HEK293 (cell line): ENCODE measurements at regions not wholly inside any gene's neighbourhood (a gene's known extent, or its start where the extent isn't known, plus 50 kb on each side); places are given as distances from the start of the nearest gene placed in this dataset.
"Not testable (repeated sequence)": the region's sequence is repeated elsewhere in the genome, so short reads cannot be mapped to it uniquely, and the experiment has no call there.

ENCODE experiments used
- CTCF ChIA-PET: fragments of 350-600 bp; formaldehyde crosslinking; extraction: SDS; loops from one replicate; lab custom pipeline; 2021; ENCODE audit warnings: antibody characterized with exemption; lab: Yijun Ruan, JAX
- POLR2A ChIA-PET: fragments of 300-600 bp; formaldehyde crosslinking; extraction: SDS; loops from one replicate; lab custom pipeline; 2020; ENCODE audit warnings: antibody characterized with exemption, inconsistent platforms; lab: Yijun Ruan, JAX
- H3K27ac ChIP-seq: fragments of 200-500 bp; sonication (Bioruptor generic); 2 replicates; pipeline ENCODE4 v1.5.1; 2014; ENCODE audit warnings: low read depth, low read length, control low read depth, inconsistent platforms; ENCODE audit errors: extremely low read depth
- H3K36me3 ChIP-seq, 2 experiments: fragments of 200-500 bp in 1 of 2; sonication (Bioruptor generic) in 1 of 2; 1 replicate in 1 of 2; 2 replicates in 1 of 2; pipeline ENCODE4 v1.5.1; 2014 to 2017; ENCODE audit warnings: inconsistent platforms in 2 of 2, low read length in 2 of 2; ENCODE audit not compliant: control insufficient read depth in 2 of 2, insufficient read depth in 1 of 2
- H3K4me1 ChIP-seq: fragments of 200-500 bp; sonication (Bioruptor generic); 2 replicates; pipeline ENCODE4 v1.5.1; 2014; ENCODE audit warnings: mild to moderate bottlenecking, low read length, inconsistent platforms; ENCODE audit not compliant: control insufficient read depth, insufficient read depth
- H3K4me3 ChIP-seq: 2 replicates; pipeline ENCODE4 v1.5.1; 2011; ENCODE audit warnings: low read depth, mild to moderate bottlenecking, control low read depth, low read length, moderate library complexity
- H3K9me3 ChIP-seq: fragments of 200-500 bp; sonication (Bioruptor generic); 2 replicates; pipeline ENCODE4 v1.5.1; 2014; ENCODE audit warnings: low read depth, low read length, inconsistent platforms; ENCODE audit not compliant: control insufficient read depth, insufficient read depth
- EGR2 ChIP-seq: fragments of 450-650 bp; formaldehyde crosslinking; IDR thresholded peaks from 2 replicates; pipeline ENCODE4 v1.5.1; 2016; ENCODE audit warnings: low read depth, missing biosample characterization, missing genetic modification characterization
- HOXD13 ChIP-seq: sonication (generic); formaldehyde crosslinking; IDR thresholded peaks from 2 replicates; pipeline ENCODE4 v1.8.0; 2022; ENCODE audit warnings: missing genetic modification reagents, borderline replicate concordance
- KLF16 ChIP-seq: fragments of 450-650 bp; formaldehyde crosslinking; IDR thresholded peaks from 2 replicates; pipeline ENCODE4 v1.5.1; 2017; ENCODE audit warnings: missing biosample characterization, missing genetic modification characterization
- RBAK ChIP-seq: fragments of 450-650 bp; formaldehyde crosslinking; IDR thresholded peaks from 2 replicates; pipeline ENCODE4 v1.5.1; 2016; ENCODE audit warnings: missing biosample characterization, missing genetic modification characterization
- SCRT2 ChIP-seq: fragments of 450-650 bp; formaldehyde crosslinking; IDR thresholded peaks from 2 replicates; pipeline ENCODE4 v1.5.1; 2016; ENCODE audit warnings: missing biosample characterization, missing genetic modification characterization
- ZEB2 ChIP-seq: fragments of 450-650 bp; formaldehyde crosslinking; IDR thresholded peaks from 2 replicates; pipeline ENCODE4 v1.5.1; 2016; ENCODE audit warnings: missing biosample characterization, missing genetic modification characterization
- ZFP3 ChIP-seq: fragments of 450-650 bp; formaldehyde crosslinking; IDR thresholded peaks from 2 replicates; pipeline ENCODE4 v1.5.1; 2016; ENCODE audit warnings: low read depth, missing biosample characterization, missing genetic modification characterization
- ZNF10 ChIP-seq: fragments of 450-650 bp; formaldehyde crosslinking; IDR thresholded peaks from 2 replicates; pipeline ENCODE4 v1.5.1; 2017; ENCODE audit warnings: missing biosample characterization, missing genetic modification characterization
- ZNF138 ChIP-seq: fragments of 450-650 bp; formaldehyde crosslinking; IDR thresholded peaks from 2 replicates; pipeline ENCODE4 v1.5.1; 2016; ENCODE audit warnings: missing biosample characterization, missing genetic modification characterization, borderline replicate concordance
- ZNF175 ChIP-seq: fragments of 450-650 bp; formaldehyde crosslinking; IDR thresholded peaks from 2 replicates; pipeline ENCODE4 v1.5.1; 2016; ENCODE audit warnings: missing biosample characterization, missing genetic modification characterization
- ZNF24 ChIP-seq: fragments of 450-650 bp; formaldehyde crosslinking; IDR thresholded peaks from 2 replicates; pipeline ENCODE4 v1.5.1; 2016; ENCODE audit warnings: missing biosample characterization, missing genetic modification characterization
- ZNF335 ChIP-seq: fragments of 450-650 bp; formaldehyde crosslinking; conservative IDR thresholded peaks from 2 replicates; pipeline ENCODE4 v1.5.1; 2016; ENCODE audit warnings: missing biosample characterization, missing genetic modification characterization
- ZNF391 ChIP-seq: fragments of 450-650 bp; formaldehyde crosslinking; IDR thresholded peaks from 2 replicates; pipeline ENCODE4 v1.5.1; 2016; ENCODE audit warnings: low read depth, missing biosample characterization, missing genetic modification characterization, borderline replicate concordance
- ZNF501 ChIP-seq: fragments of 450-650 bp; formaldehyde crosslinking; IDR thresholded peaks from 2 replicates; pipeline ENCODE4 v1.5.1; 2016; ENCODE audit warnings: missing biosample characterization, missing genetic modification characterization
- ZNF521 ChIP-seq: fragments of 450-650 bp; formaldehyde crosslinking; IDR thresholded peaks from 2 replicates; pipeline ENCODE4 v1.5.1; 2017; ENCODE audit warnings: missing biosample characterization, mild to moderate bottlenecking, missing genetic modification characterization
- ZNF529 ChIP-seq: fragments of 450-650 bp; formaldehyde crosslinking; IDR thresholded peaks from 2 replicates; pipeline ENCODE4 v1.5.1; 2017; ENCODE audit warnings: missing genetic modification characterization, missing biosample characterization; ENCODE audit not compliant: insufficient replicate concordance
- ZNF555 ChIP-seq: fragments of 450-650 bp; formaldehyde crosslinking; conservative IDR thresholded peaks from 2 replicates; pipeline ENCODE4 v1.5.1; 2017; ENCODE audit warnings: missing biosample characterization, mild to moderate bottlenecking, missing genetic modification characterization, inconsistent platforms
- ZNF596 ChIP-seq: fragments of 450-650 bp; IDR thresholded peaks from 2 replicates; pipeline ENCODE4 v1.5.0; 2018; ENCODE audit warnings: missing biosample characterization, mild to moderate bottlenecking, missing genetic modification characterization, moderate library complexity
- ZNF623 ChIP-seq: fragments of 450-650 bp; formaldehyde crosslinking; IDR thresholded peaks from 2 replicates; pipeline ENCODE4 v1.5.1; 2016; ENCODE audit warnings: missing biosample characterization, missing genetic modification characterization
- ZNF658 ChIP-seq: fragments of 450-650 bp; formaldehyde crosslinking; IDR thresholded peaks from 2 replicates; pipeline ENCODE4; 2016; ENCODE audit warnings: missing biosample characterization, missing genetic modification characterization
- ZNF660 ChIP-seq: fragments of 450-650 bp; IDR thresholded peaks from 2 replicates; pipeline ENCODE4 v1.5.1; 2018; ENCODE audit warnings: missing biosample characterization, mild to moderate bottlenecking, missing genetic modification characterization
- ZNF664 ChIP-seq: fragments of 450-650 bp; formaldehyde crosslinking; IDR thresholded peaks from 2 replicates; pipeline ENCODE4 v1.5.1; 2016; ENCODE audit warnings: missing biosample characterization, missing genetic modification characterization
- ZNF777 ChIP-seq: fragments of 450-650 bp; formaldehyde crosslinking; IDR thresholded peaks from 2 replicates; pipeline ENCODE4 v1.5.1; 2017; ENCODE audit warnings: missing biosample characterization, missing genetic modification characterization, borderline replicate concordance
- TF ChIP-seq, protein P1 (sequence below): fragments of 450-650 bp; formaldehyde crosslinking; IDR thresholded peaks from 2 replicates; pipeline ENCODE4 v1.5.1; 2016; ENCODE audit warnings: missing biosample characterization, missing genetic modification characterization

DNA sequence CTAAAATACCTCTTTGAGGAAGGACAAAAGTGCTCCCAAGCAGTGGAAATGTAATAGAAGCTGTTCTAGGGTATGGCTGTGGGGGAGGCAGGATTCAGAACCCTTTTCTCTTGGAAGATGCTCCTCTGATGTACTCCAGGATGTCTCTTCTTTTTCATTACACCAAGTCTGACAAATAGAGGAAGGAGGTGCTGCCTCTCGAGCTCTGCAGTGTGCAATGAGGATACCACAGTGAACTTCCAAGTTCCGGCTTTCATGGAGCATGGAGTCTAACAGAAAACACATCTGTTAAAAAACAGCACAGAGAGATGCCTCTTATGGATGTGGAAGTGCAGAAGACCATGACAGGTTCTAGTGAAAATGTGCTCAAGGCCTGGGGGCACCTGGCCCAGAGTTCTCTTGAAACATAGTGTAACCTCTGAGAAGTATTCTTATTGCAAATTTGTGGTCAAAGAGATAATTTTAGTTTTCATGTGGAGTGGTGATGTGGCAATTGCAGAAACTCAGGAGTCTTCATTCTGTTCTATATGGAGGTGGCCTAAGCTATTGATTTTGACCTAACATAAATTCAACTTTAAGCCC is 362.0 kb upstream of the CITED2 start:
- TF ChIP-seq ZFP3 (tag by site-specific recombination) (no peak), ZNF777 (tag by site-specific recombination) (no peak)
- Histone ChIP-seq H3K36me3 (no peaks in the 10 kb centered on the region), H3K4me1 (no peaks in the 10 kb centered on the region), H3K4me3 (no peak overlapping the region), H3K27ac (no peak overlapping the region), H3K9me3 (no peaks in the 10 kb centered on the region)
- CTCF ChIA-PET = no interaction called here
- POLR2A ChIA-PET = no interaction called here

DNA sequence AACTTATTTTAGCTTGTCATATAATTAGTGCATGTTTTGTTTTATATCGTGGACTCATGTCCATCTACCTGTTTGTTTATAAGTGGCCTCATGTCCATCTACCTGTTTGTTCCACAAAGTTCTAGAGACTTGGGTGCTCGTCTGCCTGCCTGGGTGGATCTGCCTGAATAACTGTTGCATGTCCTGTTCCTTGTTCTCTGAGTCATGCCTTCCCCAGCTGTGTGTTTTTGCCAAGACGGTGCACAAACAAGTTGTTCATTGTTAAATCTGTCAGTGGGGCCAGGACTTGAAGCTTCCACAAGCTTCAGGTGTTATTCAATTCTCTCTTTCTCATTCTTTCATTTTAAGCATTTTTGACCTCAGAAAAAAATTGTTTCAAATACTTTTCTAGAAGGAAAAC is 358.0 kb upstream of the CITED2 start:
- Histone ChIP-seq H3K27ac (no peak overlapping the region), H3K4me3 (no peak overlapping the region), H3K9me3 (no peaks in the 10 kb centered on the region), H3K36me3 (no peaks in the 10 kb centered on the region), H3K4me1 (no peaks in the 10 kb centered on the region)
- POLR2A ChIA-PET = interaction anchor here (1.1 kb wide), 1 partner anchor 358 kb away, joined by 6 read pairs; the partner anchor contains the start of gene CITED2
- CTCF ChIA-PET = interaction anchor here (0.8 kb wide), 1 partner anchor 518 kb away, joined by 3 read pairs; no protein-coding TSS in a partner anchor
- TF ChIP-seq ZEB2 (tag by site-specific recombination) (no peak), SCRT2 (tag by site-specific recombination) (peak; percentile 52; the same call in 1 of the 2 replicates)

DNA sequence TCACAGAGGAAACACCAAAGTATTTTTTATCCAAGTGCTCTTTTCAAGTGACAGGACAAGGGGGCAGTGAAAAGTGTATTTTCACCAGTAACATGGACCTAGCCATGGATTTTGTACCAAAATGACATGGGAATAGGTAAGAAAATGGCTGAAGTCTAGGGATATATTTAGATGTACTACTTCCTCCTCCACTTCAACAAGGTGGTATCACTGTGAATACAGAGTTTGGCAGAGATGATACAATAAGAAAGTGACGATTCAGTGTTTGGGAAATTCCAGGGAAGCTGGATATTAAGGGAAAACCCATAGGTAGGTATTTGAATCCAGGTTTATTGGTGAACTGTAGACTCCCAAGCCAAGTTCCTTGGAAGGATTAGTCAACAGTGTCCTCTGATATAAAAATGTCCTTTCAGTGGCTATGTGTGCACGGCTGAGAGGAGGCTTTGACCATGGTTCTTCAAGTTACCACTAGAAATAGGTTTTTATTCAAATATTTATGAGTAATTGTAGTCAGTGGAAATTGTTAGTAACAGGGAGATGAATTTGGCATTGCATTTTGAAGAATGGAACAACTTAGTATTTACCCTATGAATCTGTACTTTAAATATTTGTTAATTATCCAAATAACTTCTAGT is 356.0 kb upstream of the CITED2 start:
- no peak overlapping the region for H3K4me3 ChIP-seq
- no peaks in the 10 kb centered on the region for H3K36me3 ChIP-seq
- ChIA-PET CTCF (interaction anchor here (0.6 to 0.7 kb wide), 2 partner anchors 26 to 1221 kb away, joined by 3 read pairs; no protein-coding TSS in a partner anchor), POLR2A (interaction anchor here (0.7 kb wide), 1 partner anchor 948 kb away, joined by 3 read pairs; no protein-coding TSS in a partner anchor)
- TF ChIP-seq ZNF335 (tag by site-specific recombination) (no peak), HOXD13 (CRISPR knock-in tag) (no peak), EGR2 (tag by site-specific recombination) (no peak), ZNF521 (no peak), ZNF501 (tag by site-specific recombination) (no peak), ZNF623 (tag by site-specific recombination) (no peak), ZNF24 (tag by site-specific recombination) (no peak), RBAK (no peak), ZNF138 (tag by site-specific recombination) (no peak), ZNF391 (tag by site-specific recombination) (no peak)
- H3K27ac ChIP-seq = no peak overlapping the region
- no peaks in the 10 kb centered on the region for H3K4me1 ChIP-seq
- H3K9me3 ChIP-seq = no peaks in the 10 kb centered on the region

DNA sequence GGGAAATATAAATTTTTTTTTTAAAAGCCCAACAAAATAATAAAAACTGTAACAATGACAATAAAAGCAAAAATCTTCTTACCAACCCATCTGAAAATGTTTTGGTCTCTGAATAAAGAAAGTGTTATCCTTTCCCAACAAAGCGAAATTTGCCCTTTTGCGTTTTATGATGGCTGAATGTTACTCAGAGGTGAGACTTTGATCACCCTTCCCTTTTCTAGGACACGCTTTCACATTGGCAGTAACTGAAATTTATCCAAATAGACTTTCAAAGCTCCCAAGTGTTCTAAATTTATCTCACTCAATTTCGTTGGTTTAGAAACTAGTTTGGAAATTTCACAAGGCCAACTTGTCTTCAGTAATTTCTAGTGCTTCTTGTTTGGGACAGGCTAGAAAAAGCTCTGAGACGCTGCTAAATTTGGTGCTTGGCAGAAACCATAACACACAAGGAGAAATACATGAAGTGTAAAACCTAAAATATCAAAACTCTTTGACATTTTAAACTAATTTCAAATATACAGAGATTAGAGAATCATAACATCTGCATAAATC is 354.5 kb upstream of the CITED2 start:
- POLR2A ChIA-PET = no interaction called here

DNA sequence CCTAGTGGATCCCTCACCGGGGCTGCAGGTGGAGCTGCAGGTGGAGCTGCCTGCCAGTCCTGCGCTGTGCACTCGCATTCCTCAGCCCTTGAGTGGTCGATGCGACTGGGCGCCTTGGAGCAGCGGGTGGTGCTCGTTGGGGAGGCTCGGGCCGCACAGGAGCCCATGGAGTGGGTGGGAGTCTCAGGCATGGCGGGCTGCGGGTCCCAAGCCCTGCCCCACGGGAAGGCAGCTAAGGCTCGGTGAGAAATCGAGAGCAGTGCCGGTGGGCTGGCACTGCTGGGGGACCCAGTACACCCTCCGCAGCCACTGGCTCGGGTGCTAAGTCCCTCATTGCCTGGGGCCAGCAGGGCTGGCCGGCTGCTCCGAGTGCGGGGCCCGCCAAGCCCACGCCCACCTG is 351.8 kb upstream of the CITED2 start:
- ChIA-PET POLR2A (interaction anchor here (1.5 kb wide), 1 partner anchor 351 kb away, joined by 4 read pairs; no protein-coding TSS in a partner anchor), CTCF (interaction anchor here (0.6 kb wide), 1 partner anchor 254 kb away, joined by 3 read pairs; no protein-coding TSS in a partner anchor)
- not testable (repeated sequence) for H3K27ac ChIP-seq, H3K9me3 ChIP-seq, H3K4me1 ChIP-seq, H3K4me3 ChIP-seq, H3K36me3 ChIP-seq

More for the DNA sequence above, 354.5 kb upstream of the CITED2 start:
- CTCF ChIA-PET = interaction anchor here (0.6 kb wide), 1 partner anchor 1293 kb away, joined by 3 read pairs; no protein-coding TSS in a partner anchor
- Histone ChIP-seq H3K36me3 (no peaks in the 10 kb centered on the region), H3K4me3 (no peak overlapping the region), H3K27ac (no peak overlapping the region), H3K4me1 (no peaks in the 10 kb centered on the region), H3K9me3 (no peaks in the 10 kb centered on the region)
- no peak for TF ChIP-seq ZNF658
- TF ChIP-seq ZNF660 = no peak
- no peak for TF ChIP-seq ZNF596 (tag by site-specific recombination)
- no peak for TF ChIP-seq ZNF529 (tag by site-specific recombination)
- TF ChIP-seq ZNF175 (tag by site-specific recombination) = no peak
- TF ChIP-seq, protein P1, sequence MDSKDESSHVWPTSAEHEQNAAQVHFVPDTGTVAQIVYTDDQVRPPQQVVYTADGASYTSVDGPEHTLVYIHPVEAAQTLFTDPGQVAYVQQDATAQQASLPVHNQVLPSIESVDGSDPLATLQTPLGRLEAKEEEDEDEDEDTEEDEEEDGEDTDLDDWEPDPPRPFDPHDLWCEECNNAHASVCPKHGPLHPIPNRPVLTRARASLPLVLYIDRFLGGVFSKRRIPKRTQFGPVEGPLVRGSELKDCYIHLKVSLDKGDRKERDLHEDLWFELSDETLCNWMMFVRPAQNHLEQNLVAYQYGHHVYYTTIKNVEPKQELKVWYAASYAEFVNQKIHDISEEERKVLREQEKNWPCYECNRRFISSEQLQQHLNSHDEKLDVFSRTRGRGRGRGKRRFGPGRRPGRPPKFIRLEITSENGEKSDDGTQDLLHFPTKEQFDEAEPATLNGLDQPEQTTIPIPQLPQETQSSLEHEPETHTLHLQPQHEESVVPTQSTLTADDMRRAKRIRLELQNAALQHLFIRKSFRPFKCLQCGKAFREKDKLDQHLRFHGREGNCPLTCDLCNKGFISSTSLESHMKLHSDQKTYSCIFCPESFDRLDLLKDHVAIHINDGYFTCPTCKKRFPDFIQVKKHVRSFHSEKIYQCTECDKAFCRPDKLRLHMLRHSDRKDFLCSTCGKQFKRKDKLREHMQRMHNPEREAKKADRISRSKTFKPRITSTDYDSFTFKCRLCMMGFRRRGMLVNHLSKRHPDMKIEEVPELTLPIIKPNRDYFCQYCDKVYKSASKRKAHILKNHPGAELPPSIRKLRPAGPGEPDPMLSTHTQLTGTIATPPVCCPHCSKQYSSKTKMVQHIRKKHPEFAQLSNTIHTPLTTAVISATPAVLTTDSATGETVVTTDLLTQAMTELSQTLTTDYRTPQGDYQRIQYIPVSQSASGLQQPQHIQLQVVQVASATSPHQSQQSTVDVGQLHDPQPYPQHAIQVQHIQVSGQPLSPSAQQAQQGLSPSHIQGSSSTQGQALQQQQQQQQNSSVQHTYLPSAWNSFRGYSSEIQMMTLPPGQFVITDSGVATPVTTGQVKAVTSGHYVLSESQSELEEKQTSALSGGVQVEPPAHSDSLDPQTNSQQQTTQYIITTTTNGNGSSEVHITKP (tag by site-specific recombination) = no peak
- no peak for TF ChIP-seq ZNF555 (tag by site-specific recombination)
- no peak for TF ChIP-seq ZNF664 (tag by site-specific recombination)
- TF ChIP-seq KLF16 (tag by site-specific recombination) = no peak
- TF ChIP-seq ZNF10 (tag by site-specific recombination) = no peak
